ENCODE measurements at regions not wholly inside any gene's neighbourhood (a gene's known extent, or its start where the extent isn't known, plus 50 kb on each side); places are given as distances from the start of the nearest gene placed in this dataset.
"Not testable (repeated sequence)": the region's sequence is repeated elsewhere in the genome, so short reads cannot be mapped to it uniquely, and the experiment has no call there.

DNA sequence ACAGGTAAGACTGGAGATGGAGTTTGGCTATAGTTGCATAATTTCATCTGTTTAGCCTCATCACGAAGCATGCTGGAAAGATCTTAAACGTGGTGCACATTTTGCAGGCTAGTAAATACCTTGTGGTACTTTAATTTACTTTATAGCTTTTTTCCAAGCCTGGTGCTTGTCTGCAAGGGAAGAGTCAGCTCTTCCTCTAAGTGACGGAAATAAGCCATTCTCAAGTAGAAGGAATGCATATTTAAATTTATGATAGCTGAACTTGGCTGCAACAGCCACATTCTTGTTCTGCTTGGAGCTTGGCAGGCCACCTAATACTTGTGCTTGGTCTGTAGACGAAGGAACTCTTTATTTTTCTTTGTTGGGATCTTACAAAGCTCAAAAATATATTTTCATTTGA lies 188.0 kb upstream of the PIK3R1 start:
- FAIRE-seq, result no peak
- no peak for DNase-seq (ENCODE audit: low spot score)

DNA sequence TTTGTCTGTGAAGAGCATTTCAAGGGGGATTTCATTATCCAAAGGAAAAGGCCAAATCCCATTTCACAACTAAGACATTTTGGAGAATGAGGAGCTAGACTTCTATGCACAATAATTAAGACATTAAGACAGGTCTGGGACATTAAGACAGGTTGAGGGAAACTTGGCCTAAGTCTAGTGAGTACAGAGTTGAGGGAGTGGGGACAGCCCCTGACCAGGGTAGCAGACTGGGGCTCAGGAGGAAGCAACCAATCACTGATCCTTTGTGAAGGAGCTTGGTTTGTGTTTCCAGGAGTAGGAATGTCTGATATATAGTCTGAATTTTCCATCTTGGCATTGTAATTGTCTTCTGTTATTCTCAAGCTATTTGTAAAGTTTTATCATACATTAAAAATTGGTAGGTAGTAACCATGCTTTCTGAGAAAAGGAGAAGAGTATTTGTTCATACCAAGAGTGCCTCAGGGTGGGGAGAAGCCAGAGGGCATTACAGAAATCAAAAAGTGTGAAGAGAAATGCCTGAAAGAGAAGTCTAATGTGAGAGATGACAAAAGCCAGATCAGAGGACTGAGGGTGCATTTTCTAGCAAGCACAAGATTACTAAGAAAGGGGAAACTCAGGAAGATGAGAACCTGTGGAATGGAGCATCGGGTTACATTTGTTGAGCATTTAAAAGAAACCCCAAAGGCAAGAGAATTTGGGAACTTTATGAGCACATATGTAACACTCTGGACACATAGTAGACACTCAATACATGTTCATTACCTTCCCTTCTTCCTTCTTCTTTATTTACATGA lies 189.3 kb upstream of the PIK3R1 start:
- FAIRE-seq, result no peak

DNA sequence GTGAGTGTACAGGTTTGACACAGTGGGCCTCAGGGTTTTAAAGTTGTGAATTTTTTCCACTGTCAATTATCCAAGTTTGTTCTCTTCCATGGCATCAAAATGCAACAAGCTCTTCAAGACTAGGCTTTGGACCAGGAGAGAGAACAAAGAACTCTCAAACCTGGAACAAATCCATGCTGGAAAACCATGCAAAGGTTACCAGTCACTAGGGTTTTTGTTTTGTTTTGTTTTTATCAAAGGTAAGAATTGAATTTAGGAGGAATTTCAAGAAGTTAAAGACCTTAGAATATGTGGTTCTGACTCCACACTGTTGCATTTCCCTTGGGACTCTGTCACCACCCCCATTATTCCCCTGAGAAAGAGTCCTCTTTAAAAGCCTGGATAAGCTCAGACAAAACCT lies 191.1 kb upstream of the PIK3R1 start:
- FAIRE-seq (no peak), DNase-seq (ENCODE audit: low spot score) (no peak)

More for the DNA sequence above, 189.3 kb upstream of the PIK3R1 start:
- no peak for DNase-seq (ENCODE audit: low spot score)

DNA sequence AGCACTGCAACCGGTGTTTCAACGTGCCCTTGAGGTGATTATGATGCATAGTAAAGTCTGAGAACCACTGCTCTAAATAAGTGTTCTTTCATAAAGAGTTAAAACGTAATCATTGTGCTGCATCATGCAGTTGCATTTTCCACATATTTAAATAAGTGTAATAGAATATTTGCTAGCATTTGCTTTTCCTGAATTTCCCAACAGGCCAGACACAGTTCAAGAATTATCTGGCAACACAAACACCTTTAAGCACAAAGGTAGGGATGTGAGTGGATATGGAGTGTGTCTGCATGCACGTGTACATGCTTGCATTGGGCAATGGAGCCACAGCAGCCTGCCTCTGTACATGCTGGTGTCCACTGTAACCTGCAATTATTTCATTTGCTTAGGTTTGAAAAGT lies 193.6 kb upstream of the PIK3R1 start:
- FAIRE-seq, result no peak

DNA sequence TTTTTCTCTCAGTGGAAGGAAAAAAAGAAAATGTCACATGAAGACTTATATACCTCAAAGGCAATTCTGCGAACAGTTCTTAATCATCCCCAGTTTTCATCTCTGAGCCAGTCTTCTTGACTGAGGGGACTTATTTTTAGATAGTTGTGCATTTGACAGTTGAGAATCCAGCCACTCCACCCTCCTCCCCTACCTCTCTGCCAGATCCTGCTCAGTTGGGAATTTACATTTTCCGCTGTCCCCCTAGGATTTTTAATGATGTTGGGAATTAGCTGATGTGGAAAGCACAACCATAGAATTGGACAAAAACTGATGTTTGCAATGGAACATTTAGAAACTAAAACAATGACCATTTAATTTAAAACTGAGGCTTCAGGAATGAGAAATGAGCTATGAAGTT lies 194.3 kb upstream of the PIK3R1 start:
- DNase-seq (ENCODE audit: low spot score), result no peak
- FAIRE-seq, result no peak

More for the DNA sequence above, 193.6 kb upstream of the PIK3R1 start:
- DNase-seq (ENCODE audit: low spot score), result no peak

DNA sequence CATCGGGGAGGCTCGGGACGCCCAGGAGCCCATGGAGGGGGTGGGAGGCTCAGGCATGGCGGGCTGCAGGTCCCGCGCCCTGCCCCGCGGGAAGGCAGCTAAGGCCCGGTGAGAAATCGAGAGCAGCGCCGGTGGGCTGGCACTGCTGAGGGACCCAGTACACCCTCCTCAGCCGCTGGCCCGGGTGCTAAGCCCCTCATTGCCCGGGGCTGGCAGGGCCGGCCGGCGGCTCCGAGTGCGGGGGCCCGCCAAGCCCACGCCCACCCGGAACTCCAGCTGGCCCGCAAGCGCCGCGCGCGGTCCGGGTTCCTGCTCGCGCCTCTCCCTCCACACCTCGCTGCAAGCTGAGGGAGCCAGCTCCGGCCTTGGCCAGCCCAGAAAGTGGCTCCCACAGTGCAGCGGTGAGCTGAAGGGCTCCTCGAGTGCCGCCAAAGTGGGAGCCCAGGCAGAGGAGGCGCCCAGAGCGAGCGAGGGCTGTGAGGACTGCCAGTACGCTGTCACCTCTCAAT lies 195.0 kb upstream of the PIK3R1 start:
- not testable (repeated sequence) for DNase-seq (ENCODE audit: low spot score); FAIRE-seq

DNA sequence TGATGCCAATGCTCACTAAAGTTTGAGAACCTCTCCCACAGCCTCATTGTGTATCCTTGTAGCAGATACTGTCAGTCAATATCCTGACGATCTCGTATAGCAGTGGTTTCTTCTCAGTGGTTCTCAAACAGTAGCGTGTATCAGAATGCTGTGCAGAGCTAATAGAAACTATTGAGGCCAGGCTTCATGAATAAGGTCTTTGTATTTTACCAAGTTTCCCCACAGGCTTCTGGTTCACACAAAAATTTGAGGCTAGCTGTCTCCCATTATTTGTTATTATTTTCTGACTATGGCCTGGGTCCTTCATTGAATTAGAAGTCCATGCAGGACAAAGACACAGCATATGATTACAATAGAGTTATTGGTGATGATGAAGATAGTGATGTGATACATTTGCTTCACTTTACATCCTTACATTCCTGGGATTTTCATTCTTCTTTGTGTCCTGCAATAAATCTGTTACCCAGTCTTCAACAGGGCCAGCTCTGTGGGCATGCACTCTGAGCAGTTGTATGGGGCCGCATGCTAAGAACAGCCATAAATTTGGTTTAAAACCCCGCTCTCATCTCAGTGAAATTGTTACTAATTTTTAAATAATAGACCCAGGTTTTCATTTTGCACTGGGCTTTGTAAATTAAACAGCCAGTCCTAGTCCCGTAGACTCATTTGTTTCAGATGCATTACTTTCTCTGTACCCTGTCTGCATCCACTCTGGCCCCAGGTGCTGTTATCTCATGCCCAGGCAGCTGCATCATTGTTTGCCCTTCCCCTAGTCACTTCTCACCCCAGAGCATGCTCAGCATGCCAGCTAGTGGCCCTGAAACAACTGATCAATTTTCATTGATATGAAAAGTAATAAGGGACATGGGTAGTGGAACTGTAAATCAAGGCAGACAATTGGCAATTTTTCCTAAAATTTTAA lies 199.9 kb upstream of the PIK3R1 start:
- DNase-seq (ENCODE audit: low spot score) (no peak), FAIRE-seq (no peak)

DNA sequence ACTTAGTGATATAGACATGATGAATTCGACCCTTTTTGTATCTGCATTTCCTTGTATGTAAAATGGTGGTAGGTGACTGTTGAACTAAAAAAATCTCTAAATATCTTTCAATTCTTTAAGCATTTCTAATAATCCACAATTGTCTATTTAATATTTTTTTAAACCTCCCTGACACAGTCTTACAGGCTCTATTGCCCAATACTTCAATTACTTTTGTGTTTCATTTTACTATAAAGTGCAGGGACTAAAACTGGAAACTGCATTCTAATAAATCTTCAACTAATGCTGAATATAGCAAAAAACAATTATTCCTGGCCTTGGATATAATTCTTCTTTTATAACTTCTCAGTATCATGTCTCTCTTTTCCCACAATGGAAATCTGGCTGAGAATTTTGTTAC lies 202.7 kb upstream of the PIK3R1 start:
- no peak for FAIRE-seq
- DNase-seq (ENCODE audit: low spot score), result no peak

DNA sequence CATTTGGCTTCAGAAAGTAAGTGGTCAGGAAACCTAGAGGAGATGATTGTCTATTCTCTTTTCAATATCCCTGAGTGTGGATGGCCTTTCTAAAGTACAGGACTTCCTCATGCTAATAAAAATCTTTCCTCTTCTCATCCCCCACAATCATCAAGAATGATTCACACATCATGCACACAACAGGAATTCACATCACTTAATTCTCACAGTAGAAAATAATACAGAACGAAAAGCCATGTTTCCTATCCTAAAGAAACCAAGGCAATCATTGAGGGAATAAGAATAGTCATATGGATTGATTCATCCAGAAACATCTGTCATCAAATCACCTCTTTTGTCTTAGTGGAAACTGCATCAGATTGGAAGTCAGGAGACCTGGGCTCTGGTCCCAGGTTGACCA lies 203.1 kb upstream of the PIK3R1 start:
- FAIRE-seq, result no peak

DNA sequence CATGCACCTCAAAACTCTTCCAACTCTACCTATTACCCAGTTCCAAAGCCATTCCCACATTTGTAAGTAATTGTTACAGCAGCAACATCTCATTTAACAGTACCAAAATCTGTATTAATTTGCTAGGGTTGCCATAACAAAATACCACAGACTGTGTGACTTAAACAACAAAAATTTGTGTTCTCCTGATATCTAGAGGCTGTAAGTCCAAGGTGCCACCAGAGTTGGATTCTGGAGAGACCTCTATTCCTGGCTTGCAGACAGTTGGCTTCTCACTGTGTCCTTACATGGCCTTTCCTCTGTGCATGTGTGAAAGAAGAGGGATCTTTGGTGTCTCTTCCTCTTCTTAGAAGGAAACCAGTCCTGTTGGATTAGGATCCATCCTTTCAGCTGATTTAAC lies 203.8 kb upstream of the PIK3R1 start:
- DNase-seq (ENCODE audit: low spot score) (no peak), FAIRE-seq (no peak)

More for the DNA sequence above, 203.1 kb upstream of the PIK3R1 start:
- DNase-seq (ENCODE audit: low spot score), result no peak

DNA sequence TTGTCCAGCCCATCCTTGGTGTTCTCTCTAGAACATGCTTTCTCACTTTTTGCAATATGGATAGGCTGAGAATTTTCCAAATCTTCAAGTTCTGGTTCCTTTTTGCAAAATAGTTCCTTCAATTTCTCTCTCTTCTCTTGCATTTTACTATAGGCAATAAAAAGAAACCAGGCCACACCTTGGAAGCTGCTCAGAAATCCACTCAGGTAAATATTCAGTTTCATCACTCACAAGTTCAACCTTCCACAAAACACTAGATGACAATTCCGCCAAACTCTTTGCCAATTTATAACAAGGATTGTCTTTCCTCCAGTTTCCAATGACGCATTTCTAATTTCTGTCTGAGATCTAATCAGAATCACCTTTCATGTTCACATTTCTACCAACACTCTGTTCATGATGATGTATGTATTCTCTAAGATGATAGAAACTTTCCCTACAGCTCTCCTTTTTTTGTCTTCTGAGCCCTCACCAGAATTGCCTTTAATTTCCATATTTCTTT lies 204.2 kb upstream of the PIK3R1 start:
- FAIRE-seq, result no peak

DNA sequence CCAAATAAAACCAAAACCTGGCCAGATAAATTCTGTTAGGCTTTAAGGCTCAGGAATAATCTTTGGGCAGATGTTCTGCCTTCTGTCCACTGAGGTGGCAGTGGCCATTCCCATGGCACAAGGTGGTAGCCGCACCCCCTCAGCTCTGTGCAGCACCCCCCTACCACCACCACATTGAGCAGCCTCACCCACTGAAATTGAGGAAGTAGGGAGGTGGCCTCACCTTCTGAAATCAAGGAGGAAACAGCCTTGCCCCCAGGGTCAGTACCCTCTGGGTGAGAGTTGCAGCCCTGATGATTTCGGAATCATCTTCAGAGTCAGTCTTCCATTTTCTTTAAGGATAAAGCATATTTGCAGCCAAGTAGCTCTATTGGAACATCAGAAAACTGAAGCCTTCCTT lies 204.8 kb upstream of the PIK3R1 start:
- DNase-seq (ENCODE audit: low spot score), result no peak
- no peak for FAIRE-seq

More for the DNA sequence above, 204.2 kb upstream of the PIK3R1 start:
- DNase-seq (ENCODE audit: low spot score), result no peak

DNA sequence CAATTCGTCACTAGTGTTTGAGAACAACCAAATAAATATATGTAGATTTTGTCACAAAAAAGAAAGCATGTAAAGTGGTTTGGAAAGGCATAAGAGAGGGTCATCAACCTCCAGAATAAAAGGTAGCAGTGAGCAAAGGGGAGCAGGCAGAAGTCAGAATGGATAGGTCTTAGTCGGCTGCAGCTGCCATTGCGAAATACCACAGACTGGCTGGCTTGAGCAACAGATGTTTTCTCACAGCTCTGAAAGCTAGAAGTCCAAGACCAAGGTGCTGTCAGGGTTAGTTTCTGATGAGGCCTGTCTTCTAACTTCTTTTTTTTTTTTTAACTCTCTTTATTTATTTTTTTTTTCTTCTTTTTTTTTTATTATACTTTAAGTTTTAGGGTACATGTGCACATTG lies 208.1 kb upstream of the PIK3R1 start:
- no peak for DNase-seq (ENCODE audit: low spot score)

DNA sequence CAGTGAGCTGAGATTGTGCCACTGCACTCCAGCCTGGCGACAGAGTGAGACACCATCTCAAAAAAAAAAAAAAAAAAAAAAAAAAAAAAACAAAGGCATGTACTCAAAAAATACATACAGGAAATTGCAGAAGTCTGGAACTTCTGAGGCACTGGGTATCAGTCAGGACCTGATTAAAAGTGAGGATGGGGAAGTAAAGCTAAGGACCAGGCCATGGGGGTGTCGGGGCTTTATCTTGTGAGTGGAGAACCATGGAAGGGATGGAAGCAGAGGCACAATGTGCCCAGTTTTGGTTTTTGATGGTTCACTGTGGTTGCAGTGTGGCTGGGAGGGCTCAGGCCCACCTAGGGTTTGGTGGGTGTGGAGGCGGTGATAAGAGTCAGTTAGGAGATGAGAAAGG lies 212.7 kb upstream of the PIK3R1 start:
- FAIRE-seq (no peak), DNase-seq (ENCODE audit: low spot score) (no peak)

More for the DNA sequence above, 208.1 kb upstream of the PIK3R1 start:
- FAIRE-seq, result no peak

DNA sequence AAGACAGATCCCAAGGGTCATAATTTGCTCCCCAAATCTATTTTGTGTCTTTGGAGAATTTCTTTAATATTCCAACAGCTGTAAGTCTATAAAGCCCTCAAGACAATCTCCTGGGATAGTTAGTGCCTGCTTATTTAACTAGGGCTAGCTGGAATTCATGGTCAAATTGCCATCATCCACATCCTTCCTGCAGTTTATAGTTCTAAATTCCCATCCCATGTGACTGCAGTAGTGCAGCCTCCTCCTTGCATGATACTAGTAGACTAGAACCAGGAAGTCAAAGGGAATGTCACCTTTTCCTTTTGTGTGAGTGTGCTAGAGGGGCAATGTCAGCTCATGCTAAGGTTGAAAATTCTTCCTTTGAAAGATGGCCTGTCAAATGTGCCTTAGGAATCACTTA lies 214.8 kb upstream of the PIK3R1 start:
- DNase-seq (ENCODE audit: low spot score), result no peak
- FAIRE-seq, result no peak

DNA sequence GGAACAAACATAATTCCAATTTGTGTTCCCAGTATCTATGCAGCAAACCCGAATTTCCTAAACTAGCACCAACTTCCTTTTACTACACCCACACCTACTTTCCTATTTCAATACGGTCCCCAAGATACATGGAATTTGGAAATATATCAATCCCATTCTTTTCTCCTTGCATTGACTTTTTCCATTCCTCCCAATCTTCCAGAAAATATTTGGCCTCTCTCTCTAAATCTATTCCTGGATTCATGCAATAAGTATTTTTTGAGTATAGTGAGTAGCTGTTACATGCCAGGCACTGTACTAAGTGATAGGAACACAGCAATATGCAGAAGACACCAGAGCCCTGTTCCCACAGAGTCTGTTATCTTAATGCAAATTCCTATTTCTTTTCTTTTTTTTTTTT lies 216.2 kb upstream of the PIK3R1 start:
- no peak for FAIRE-seq
- no peak for DNase-seq (ENCODE audit: low spot score)

DNA sequence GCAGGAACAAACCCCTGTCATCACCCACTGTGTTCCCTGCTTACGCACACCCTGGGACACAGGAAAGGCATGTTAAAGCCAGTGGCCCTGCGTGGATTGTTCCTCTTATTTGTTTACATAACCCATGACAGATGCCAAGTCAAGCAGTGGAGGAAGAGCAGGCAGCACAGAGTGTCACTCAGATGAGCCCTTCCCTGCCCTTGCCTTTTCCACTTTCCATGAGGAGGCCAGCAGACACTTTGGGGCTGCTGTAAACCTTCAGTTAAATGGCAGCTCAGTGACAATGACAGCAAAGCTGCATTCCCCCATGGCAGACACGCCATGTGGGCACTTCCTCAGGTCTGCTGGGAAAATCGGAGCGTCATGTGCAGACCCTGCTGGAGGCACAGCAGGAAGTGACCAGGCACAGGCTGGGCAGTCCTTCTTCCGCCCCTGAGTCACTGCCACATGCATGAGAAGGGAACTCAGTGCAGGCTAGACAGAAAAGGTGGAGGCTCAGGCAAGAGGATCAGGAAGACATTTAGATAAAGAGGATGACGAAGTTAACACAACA lies 216.8 kb upstream of the PIK3R1 start:
- FAIRE-seq (no peak), DNase-seq (ENCODE audit: low spot score) (peak; percentile 43)

DNA sequence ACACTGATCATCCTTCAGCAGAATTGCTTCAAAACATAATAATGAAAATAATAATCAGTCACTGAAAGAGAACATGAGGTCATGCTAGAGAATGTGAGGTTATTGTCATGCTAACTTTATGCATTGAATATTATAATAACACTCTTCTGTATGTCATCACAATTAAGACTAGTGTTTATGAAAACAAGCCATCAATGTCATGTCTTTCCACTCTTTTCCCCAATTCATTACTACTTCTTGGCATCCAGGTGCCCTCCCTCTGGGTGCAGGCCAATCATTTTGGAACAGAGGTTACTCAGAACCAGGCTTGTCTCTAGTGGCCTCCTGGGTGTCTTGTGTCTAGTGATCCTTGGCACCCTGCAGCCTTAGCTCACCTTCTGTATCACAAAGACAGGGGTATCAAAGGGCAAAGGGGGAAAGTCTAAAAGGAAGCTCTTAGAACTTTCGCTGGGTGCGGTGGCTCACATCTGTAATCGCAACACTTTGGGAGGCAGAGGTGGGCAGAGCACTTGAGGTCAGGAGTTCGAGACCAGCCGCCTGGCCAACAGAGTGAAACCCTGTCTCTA lies 217.6 kb upstream of the PIK3R1 start:
- DNase-seq (ENCODE audit: low spot score), result no peak
- no peak for FAIRE-seq

DNA sequence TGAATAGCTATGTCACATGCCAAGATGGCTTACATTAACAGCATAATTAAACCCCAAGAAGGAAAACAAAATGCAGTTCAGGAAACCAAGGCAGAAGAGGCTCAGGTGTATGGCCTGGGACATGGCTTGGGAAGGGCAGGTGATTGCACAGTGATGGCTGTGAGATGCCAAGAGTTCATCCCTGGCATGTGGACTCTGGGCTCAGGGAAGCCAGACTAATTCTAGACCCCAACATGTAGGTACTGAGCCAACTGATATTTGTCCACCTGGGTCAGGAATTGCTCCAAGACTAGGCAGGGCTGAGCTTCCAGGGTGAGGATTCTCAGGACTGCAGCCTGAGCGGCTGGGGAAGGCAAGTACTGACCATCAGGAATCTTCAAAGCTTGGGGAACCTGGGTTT lies 218.4 kb upstream of the PIK3R1 start:
- DNase-seq (ENCODE audit: low spot score), result no peak
- no peak for FAIRE-seq

DNA sequence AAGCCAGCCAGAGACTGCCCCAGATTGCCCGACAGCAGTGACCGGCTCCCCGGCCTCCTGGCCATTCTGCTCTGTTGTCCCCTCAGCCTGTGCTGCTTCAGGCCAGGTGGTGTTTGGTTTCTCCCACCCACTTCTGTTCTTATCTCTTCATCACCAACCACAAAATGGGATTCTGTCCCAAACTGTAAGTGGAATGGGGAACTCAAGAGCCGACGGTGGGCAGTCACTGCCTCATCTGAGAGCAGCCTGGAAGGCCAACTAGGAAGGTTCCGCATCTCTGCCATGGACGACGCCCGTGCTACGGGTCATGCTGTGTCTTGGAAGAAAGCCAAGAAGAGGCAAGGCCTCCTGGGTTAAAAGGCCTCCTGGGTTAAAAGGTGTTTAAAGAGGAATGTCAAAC lies 219.0 kb upstream of the PIK3R1 start:
- no peak for FAIRE-seq

DNA sequence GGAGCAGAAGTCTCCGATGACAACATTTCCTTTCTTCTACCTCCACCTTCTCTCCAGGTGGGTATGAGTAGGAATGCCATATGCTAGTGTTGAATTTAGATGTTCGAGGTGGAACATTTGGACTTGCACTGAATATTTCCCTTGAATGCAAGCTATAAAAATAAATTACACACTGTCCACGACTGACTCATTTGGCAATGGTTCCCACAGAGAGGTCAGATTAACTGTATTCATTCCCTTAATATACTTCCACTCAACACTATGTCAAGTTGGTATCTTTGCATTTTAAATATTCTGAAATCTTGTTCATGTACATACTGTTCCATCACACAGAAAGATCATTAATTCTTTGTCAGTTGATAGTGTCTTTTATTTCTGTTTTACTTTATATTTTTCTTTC lies 222.6 kb upstream of the PIK3R1 start:
- FAIRE-seq, result no peak
- no peak for DNase-seq (ENCODE audit: low spot score)

More for the DNA sequence above, 219.0 kb upstream of the PIK3R1 start:
- no peak for DNase-seq (ENCODE audit: low spot score)
